HAP-1 (cell line): ENCODE measurements at regions not wholly inside any gene's neighbourhood (a gene's known extent, or its start where the extent isn't known, plus 50 kb on each side); places are given as distances from the start of the nearest gene placed in this dataset.
"Not testable (repeated sequence)": the region's sequence is repeated elsewhere in the genome, so short reads cannot be mapped to it uniquely, and the experiment has no call there.

ENCODE experiments used
- DNase-seq, 2 experiments: peaks; one replicate each; pipeline ENCODE4 v3.0.0-alpha.2; 2016 to 2020; ENCODE audit warnings: low spot score in 2 of 2
- H3K27me3 ChIP-seq: fragments of 250-450 bp; sonication (Bioruptor Pico); 2 replicates; pipeline ENCODE4 v1.5.1; 2020; ENCODE audit warnings: low read depth, mild to moderate bottlenecking, moderate library complexity
- H3K36me3 ChIP-seq: fragments of 250-450 bp; sonication (Bioruptor Pico); replicated peaks from 2 replicates; pipeline ENCODE4 v1.5.1; 2020; ENCODE audit warnings: mild to moderate bottlenecking
- H3K4me1 ChIP-seq: fragments of 250-450 bp; sonication (Bioruptor Pico); 2 replicates; pipeline ENCODE4 v1.5.1; 2020; ENCODE audit warnings: mild to moderate bottlenecking
- H3K4me3 ChIP-seq: fragments of 250-450 bp; sonication (Bioruptor Pico); 2 replicates; pipeline ENCODE4 v1.5.1; 2020; ENCODE audit warnings: mild to moderate bottlenecking, moderate library complexity
- H3K9me3 ChIP-seq: fragments of 250-450 bp; sonication (Bioruptor Pico); 2 replicates; pipeline ENCODE4 v1.5.1; 2020; ENCODE audit warnings: mild to moderate bottlenecking, moderate library complexity
- in situ Hi-C: fragments of 300-500 bp; cut with MboI; formaldehyde crosslinking; loops from 3 replicates; pipeline ENCODE4 v1.14.3; 2020; ENCODE audit warnings: low sequenced_read_pairs, inconsistent platforms, mixed read lengths

- no peak for DNase-seq
- H3K4me1 ChIP-seq, result no peaks in the 10 kb centered on the region
- H3K36me3 ChIP-seq, result no peaks in the 10 kb centered on the region
- no peaks in the 10 kb centered on the region for H3K27me3 ChIP-seq
- H3K4me3 ChIP-seq, result no peak overlapping the region
- H3K9me3 ChIP-seq, result no peaks in the 10 kb centered on the region
- in situ Hi-C loops, result no loop called here
These were observed 66.7 kb upstream of the BMP2 start for GRCh38 chr20:6700563-6701329.

DNA sequence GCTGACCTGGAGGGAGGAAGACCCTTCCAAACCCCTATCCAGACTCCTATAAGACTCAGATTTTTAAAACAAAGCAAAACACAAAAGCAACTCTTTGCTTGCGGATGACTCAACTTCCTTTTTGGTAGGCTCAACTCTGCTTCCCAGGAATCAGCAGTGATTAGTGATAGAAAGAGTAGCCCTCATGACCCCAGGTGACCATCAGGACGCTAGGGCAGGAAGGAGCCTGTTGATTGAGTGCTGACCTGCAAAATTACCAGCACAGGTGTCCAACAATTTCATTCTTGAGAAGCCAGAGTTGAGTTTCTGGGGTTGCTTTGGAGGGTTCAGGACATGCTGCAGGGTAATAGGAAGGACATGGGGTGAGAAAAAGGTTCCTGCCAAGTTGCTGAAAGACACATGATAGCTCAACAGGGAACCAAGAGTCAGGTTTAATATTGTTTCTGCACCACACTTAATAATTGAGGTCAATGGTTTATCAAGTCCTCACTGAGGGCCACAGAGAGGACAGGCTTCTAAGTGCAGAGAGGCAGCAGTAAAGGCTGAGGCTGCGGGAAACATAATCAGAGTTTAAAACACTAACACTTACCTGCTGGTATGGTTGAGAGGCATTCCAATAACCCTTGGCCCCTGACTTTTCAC is 67.4 kb upstream of the BMP2 start:
- no peaks in the 10 kb centered on the region for H3K36me3 ChIP-seq
- in situ Hi-C loops, result no loop called here
- H3K4me3 ChIP-seq, result no peak overlapping the region
- H3K9me3 ChIP-seq, result no peaks in the 10 kb centered on the region
- H3K27me3 ChIP-seq, result no peaks in the 10 kb centered on the region
- no peaks in the 10 kb centered on the region for H3K4me1 ChIP-seq
- no peak for DNase-seq

DNA sequence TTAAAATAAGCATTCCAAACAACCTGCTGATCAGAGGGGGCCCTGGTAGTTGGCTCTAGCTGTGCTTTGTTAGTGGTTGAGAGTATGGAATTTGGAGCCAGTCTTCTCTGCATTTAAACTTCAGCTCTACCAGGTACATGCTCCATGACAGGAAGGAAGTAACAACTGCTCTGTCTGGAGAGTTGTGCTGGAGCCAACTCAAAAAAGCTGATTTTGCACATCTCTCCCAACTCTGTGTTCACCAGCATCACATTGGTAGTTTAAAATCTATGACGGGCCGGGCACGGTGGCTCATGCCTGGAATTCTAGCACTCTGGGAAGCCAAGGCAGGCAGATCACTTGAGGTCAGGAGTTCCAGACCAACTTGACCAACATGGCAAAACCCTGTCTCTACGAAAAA is 68.8 kb upstream of the BMP2 start:
- Histone ChIP-seq H3K9me3 (no peaks in the 10 kb centered on the region), H3K27me3 (no peaks in the 10 kb centered on the region), H3K4me3 (no peak overlapping the region), H3K4me1 (no peaks in the 10 kb centered on the region), H3K36me3 (no peaks in the 10 kb centered on the region)
- DNase-seq, result no peak
- in situ Hi-C loops, result no loop called here

DNA sequence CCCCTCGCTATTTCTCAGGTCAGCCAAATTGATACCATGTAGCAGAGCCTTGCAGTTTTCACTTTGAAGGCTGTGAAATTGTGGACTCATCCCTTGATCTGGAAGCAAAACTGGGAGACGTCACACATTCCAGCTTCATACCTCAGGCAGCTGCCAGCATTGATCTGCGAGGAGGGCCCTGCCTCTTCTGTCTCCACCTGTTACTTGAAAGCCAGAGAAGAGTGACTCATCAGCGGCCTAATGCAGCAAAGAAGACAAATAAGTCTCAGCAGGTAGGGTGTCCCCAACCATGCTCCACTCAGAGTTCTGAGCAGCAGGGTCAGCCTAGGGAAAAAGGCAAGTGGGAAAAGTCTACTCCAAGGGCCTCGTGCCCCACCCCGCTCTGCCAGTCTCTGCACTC is 69.4 kb upstream of the BMP2 start:
- no peaks in the 10 kb centered on the region for H3K4me1 ChIP-seq
- in situ Hi-C loops, result no loop called here
- no peaks in the 10 kb centered on the region for H3K9me3 ChIP-seq
- no peak for DNase-seq
- no peaks in the 10 kb centered on the region for H3K36me3 ChIP-seq
- no peaks in the 10 kb centered on the region for H3K27me3 ChIP-seq
- H3K4me3 ChIP-seq, result no peak overlapping the region

DNA sequence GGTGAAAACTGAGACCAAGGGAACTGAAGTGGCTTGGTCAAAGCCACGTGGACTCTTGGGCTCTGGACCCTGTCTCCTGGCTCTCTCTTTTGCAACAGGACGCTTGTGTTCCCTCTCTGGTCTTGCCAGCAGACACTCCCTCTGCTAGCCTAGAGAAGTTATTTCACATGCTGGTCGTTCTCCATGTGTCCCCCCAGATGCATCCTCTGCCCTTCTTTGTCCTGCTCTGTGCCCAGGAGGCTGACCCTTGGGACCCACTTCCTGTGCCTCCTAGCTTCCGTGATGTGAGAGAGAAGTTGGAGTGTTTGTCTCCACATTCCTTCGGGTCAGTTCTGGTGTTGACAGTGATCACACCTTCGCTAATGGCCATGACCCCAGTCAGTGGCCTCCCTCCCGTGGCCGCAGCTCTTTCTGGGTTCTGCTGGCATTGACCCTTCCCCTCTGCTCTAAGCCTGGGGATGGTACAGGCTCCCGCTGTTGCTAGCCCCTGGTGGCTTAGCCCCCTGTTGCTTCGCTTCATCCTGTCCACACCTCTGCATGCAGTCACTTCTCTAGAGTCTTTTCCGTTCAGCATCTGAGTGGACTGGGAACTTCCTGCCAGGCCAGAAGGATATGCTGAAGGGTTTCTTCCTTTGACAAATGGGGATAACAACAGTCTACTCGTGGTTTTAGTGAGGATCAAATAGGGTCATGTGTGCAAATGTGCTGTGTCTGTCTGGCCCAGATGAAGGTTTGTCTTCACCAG is 70.1 kb upstream of the BMP2 start:
- H3K4me3 ChIP-seq, result no peak overlapping the region
- H3K27me3 ChIP-seq, result no peaks in the 10 kb centered on the region
- no peak for DNase-seq
- no peaks in the 10 kb centered on the region for H3K9me3 ChIP-seq
- in situ Hi-C loops, result no loop called here
- no peaks in the 10 kb centered on the region for H3K4me1 ChIP-seq
- no peaks in the 10 kb centered on the region for H3K36me3 ChIP-seq

- no peaks in the 10 kb centered on the region for H3K27me3 ChIP-seq
- H3K9me3 ChIP-seq, result no peaks in the 10 kb centered on the region
- DNase-seq, result no peak
- H3K4me1 ChIP-seq, result no peaks in the 10 kb centered on the region
- H3K4me3 ChIP-seq, result no peak overlapping the region
- in situ Hi-C loops, result no loop called here
- no peaks in the 10 kb centered on the region for H3K36me3 ChIP-seq
These were observed 71.5 kb upstream of the BMP2 start for GRCh38 chr20:6696001-6696400.

GRCh38 chr20:6693808-6694198 is 73.7 kb upstream of the BMP2 start:
- DNase-seq, H3K4me3 ChIP-seq, H3K9me3 ChIP-seq, H3K27me3 ChIP-seq, in situ Hi-C loops, H3K36me3 ChIP-seq, H3K4me1 ChIP-seq: not testable (repeated sequence)

GRCh38 chr20:6693178-6693807 is 74.2 kb upstream of the BMP2 start:
- H3K9me3 ChIP-seq, result no peaks in the 10 kb centered on the region
- H3K4me3 ChIP-seq, result no peak overlapping the region
- in situ Hi-C loops, result no loop called here
- H3K27me3 ChIP-seq, result no peaks in the 10 kb centered on the region
- no peaks in the 10 kb centered on the region for H3K36me3 ChIP-seq
- DNase-seq, result no peak
- H3K4me1 ChIP-seq, result no peaks in the 10 kb centered on the region

GRCh38 chr20:6692566-6693173 is 74.8 kb upstream of the BMP2 start:
- no peaks in the 10 kb centered on the region for H3K4me1 ChIP-seq
- H3K4me3 ChIP-seq, result no peak overlapping the region
- H3K27me3 ChIP-seq, result no peaks in the 10 kb centered on the region
- in situ Hi-C loops, result no loop called here
- DNase-seq, result no peak
- H3K9me3 ChIP-seq, result no peaks in the 10 kb centered on the region
- H3K36me3 ChIP-seq, result no peaks in the 10 kb centered on the region

- H3K4me1 ChIP-seq, result no peaks in the 10 kb centered on the region
- H3K9me3 ChIP-seq, result no peaks in the 10 kb centered on the region
- no peaks in the 10 kb centered on the region for H3K36me3 ChIP-seq
- no peak overlapping the region for H3K4me3 ChIP-seq
- no peaks in the 10 kb centered on the region for H3K27me3 ChIP-seq
- in situ Hi-C loops, result no loop called here
- no peak for DNase-seq
These were observed 76.0 kb upstream of the BMP2 start for GRCh38 chr20:6691516-6691915.

DNA sequence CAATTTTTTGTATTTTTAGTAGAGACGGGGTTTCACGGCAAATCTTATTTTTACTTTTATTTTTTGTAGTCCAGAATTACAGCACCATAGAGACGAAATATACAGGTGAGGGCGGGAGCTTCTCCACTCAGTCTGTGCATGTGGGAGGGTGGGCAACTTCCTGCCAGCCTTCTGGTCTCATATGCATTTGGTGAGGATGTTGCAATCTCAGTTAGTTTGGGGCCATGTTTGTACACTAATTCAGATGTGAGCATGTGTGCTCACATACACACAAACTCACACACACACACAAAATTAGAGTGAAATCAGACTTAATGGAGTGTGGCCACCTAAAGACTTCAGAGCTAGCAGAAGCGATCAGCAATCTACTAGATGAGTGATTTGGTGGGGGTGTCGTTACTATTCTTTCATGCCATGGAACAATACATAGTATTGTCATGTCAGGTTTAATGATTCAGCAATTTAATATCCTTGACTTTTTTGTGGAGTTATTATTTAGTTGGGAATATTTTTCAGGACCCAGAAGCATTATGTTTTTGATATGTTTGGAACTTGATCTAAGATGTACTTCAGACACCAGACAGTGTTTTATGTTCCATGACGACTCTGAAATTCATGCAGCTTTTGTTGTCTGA is 78.0 kb upstream of the BMP2 start:
- Histone ChIP-seq H3K4me1 (no peaks in the 10 kb centered on the region), H3K9me3 (no peaks in the 10 kb centered on the region), H3K36me3 (no peaks in the 10 kb centered on the region), H3K4me3 (no peak overlapping the region), H3K27me3 (no peaks in the 10 kb centered on the region)
- DNase-seq, result no peak
- in situ Hi-C loops, result no loop called here

GRCh38 chr20:6686171-6686570 is 81.3 kb upstream of the BMP2 start:
- H3K36me3 ChIP-seq, result no peaks in the 10 kb centered on the region
- in situ Hi-C loops, result no loop called here
- no peak for DNase-seq
- H3K4me1 ChIP-seq, result no peaks in the 10 kb centered on the region
- H3K27me3 ChIP-seq, result no peaks in the 10 kb centered on the region
- no peak overlapping the region for H3K4me3 ChIP-seq
- H3K9me3 ChIP-seq, result no peaks in the 10 kb centered on the region

GRCh38 chr20:6685626-6686025 is 81.9 kb upstream of the BMP2 start:
- Histone ChIP-seq H3K36me3 (no peaks in the 10 kb centered on the region), H3K9me3 (no peaks in the 10 kb centered on the region), H3K4me1 (no peaks in the 10 kb centered on the region), H3K4me3 (no peak overlapping the region), H3K27me3 (no peaks in the 10 kb centered on the region)
- in situ Hi-C loops, result no loop called here
- DNase-seq, result no peak
